HCT116 (cell line): ENCODE measurements at regions not wholly inside any gene's neighbourhood (a gene's known extent, or its start where the extent isn't known, plus 50 kb on each side); places are given as distances from the start of the nearest gene placed in this dataset.

Experiments
- ATAC-seq: fragments of 200-7000 bp; cut with Tn5 transposase; 2 replicates; pipeline ENCODE4 v1.9.1; 2020; ENCODE audit warnings: mild to moderate bottlenecking, moderate library complexity
- BruUV-seq: library from RNA; stranded (reverse); fragments of 400-500 nt; replicated peaks from 2 replicates; lab custom pipeline; 2021; lab: Mats Ljungman, UMichigan
- CTCF ChIA-PET: fragments of 300-600 bp; sonication (Branson Sonifier 250); formaldehyde crosslinking; loops from one replicate; lab custom pipeline; 2021; ENCODE audit warnings: antibody characterized with exemption; lab: Charles Lee
- POLR2A ChIA-PET: fragments of 300-600, 350-600 bp; sonication (Branson Sonifier 250); formaldehyde crosslinking; loops from one replicate; lab custom pipeline; 2021; ENCODE audit warnings: antibody characterized with exemption; lab: Charles Lee
- RAD21 ChIA-PET, 2 experiments: fragments of 300-600 bp; sonication (Branson Sonifier 250); formaldehyde crosslinking; loops; one replicate each; lab custom pipeline; 2023; ENCODE audit warnings: low total read pairs in 2 of 2; ENCODE audit not compliant: uncharacterized antibody in 2 of 2, unreplicated experiment in 2 of 2, low non-redundant PET in 1 of 2; lab: Charles Lee
- DNase-seq: peaks from one replicate; pipeline ENCODE4 v3.0.0-alpha.2; 2010; ENCODE audit warnings: low read depth, low spot score
- H2AFZ ChIP-seq: fragments of 200-600 bp; shearing (Covaris generic), sonication (generic); 2 replicates; pipeline ENCODE4 v1.6.1; 2017; ENCODE audit warnings: low read depth, mixed run types, mixed read lengths, antibody characterized with exemption, low read length; ENCODE audit not compliant: poor library complexity, severe bottlenecking
- H3K27ac ChIP-seq: 2 replicates; pipeline ENCODE4 v1.5.1; 2012; ENCODE audit warnings: low read depth, low read length
- H3K27me3 ChIP-seq: fragments of 200-600 bp; sonication (generic); 2 replicates; pipeline ENCODE4 v1.6.1; 2016; ENCODE audit warnings: mixed run types, low read length, mixed read lengths; ENCODE audit not compliant: insufficient read depth
- H3K36me3 ChIP-seq, 2 experiments: fragments of 200-500 bp in 1 of 2; fragments of 200-600 bp in 1 of 2; sonication (Bioruptor generic) in 1 of 2; sonication (generic) in 1 of 2; 2 replicates each; pipeline versions ENCODE4 v1.5.1 to v1.6.1; 2014 to 2016; ENCODE audit warnings: low read length in 2 of 2, inconsistent platforms in 1 of 2, mixed read lengths in 1 of 2, mixed run types in 1 of 2; ENCODE audit not compliant: insufficient read depth in 2 of 2, control insufficient read depth in 1 of 2
- H3K4me1 ChIP-seq, 2 experiments: fragments of 200-600 bp in 1 of 2; sonication (generic) in 1 of 2; 2 replicates each; pipeline versions ENCODE4 v1.5.1 to v1.6.1; 2012 to 2017; ENCODE audit warnings: low read length in 2 of 2, inconsistent platforms in 1 of 2, mild to moderate bottlenecking in 1 of 2, mixed read lengths in 1 of 2, mixed run types in 1 of 2, moderate library complexity in 1 of 2; ENCODE audit not compliant: insufficient read depth in 2 of 2, control insufficient read depth in 1 of 2
- H3K4me2 ChIP-seq: fragments of 200-600 bp; sonication (generic); 2 replicates; pipeline ENCODE4 v1.6.1; 2017; ENCODE audit warnings: mixed run types, low read length, mixed read lengths
- H3K4me3 ChIP-seq, 2 experiments: fragments of 200-600 bp in 1 of 2; sonication (generic) in 1 of 2; replicated peaks in 1 of 2; 2 replicates each; pipeline ENCODE4 v1.5.1; 2011 to 2016; ENCODE audit warnings: low read length in 2 of 2, control low read depth in 1 of 2, low read depth in 1 of 2, mild to moderate bottlenecking in 1 of 2, mixed read lengths in 1 of 2, mixed run types in 1 of 2
- H3K79me2 ChIP-seq: fragments of 200-600 bp; sonication (generic); 2 replicates; pipeline ENCODE4 v1.6.1; 2017; ENCODE audit warnings: mild to moderate bottlenecking, mixed run types, low read length, moderate library complexity, mixed read lengths; ENCODE audit not compliant: insufficient read depth
- H3K9ac ChIP-seq: fragments of 200-600 bp; sonication (generic); 2 replicates; pipeline ENCODE4 v1.6.1; 2016; ENCODE audit warnings: low read length, mixed read lengths
- H3K9me2 ChIP-seq: fragments of 200-600 bp; sonication (generic), shearing (Covaris generic); 2 replicates; pipeline ENCODE4 v1.6.1; 2017; ENCODE audit warnings: mixed run types, mild to moderate bottlenecking, moderate library complexity; ENCODE audit not compliant: insufficient read depth
- H3K9me3 ChIP-seq, 2 experiments: fragments of 200-500 bp in 1 of 2; fragments of 200-600 bp in 1 of 2; sonication (Bioruptor generic) in 1 of 2; sonication (generic) in 1 of 2; 2 replicates each; pipeline ENCODE4 v1.6.1; 2014 to 2017; ENCODE audit warnings: low read length in 2 of 2, mixed read lengths in 2 of 2, inconsistent platforms in 1 of 2, low read depth in 1 of 2, mild to moderate bottlenecking in 1 of 2, mixed run types in 1 of 2, moderate library complexity in 1 of 2; ENCODE audit not compliant: control insufficient read depth in 1 of 2, insufficient read depth in 1 of 2
- H4K20me1 ChIP-seq: fragments of 200-600 bp; sonication (generic), shearing (Covaris generic); 2 replicates; pipeline ENCODE4 v1.6.1; 2017; ENCODE audit warnings: mixed run types, mild to moderate bottlenecking, moderate library complexity; ENCODE audit not compliant: insufficient read depth
- CBX3 ChIP-seq: IDR thresholded peaks from 2 replicates; pipeline ENCODE4 v1.6.1; 2012; ENCODE audit warnings: low read depth
- CEBPB ChIP-seq: IDR thresholded peaks from 2 replicates; pipeline ENCODE4 v1.6.1; 2012; ENCODE audit warnings: low read depth
- EGR1 ChIP-seq: IDR thresholded peaks from 2 replicates; pipeline ENCODE4 v1.6.1; 2012; ENCODE audit warnings: low read depth
- ELF1 ChIP-seq: IDR thresholded peaks from 2 replicates; pipeline ENCODE4 v1.6.1; 2012; ENCODE audit warnings: low read depth, borderline replicate concordance
- FOSL1 ChIP-seq: IDR thresholded peaks from 2 replicates; pipeline ENCODE4 v1.6.1; 2012; ENCODE audit warnings: low read depth
- POLR2A ChIP-seq: IDR thresholded peaks from 2 replicates; pipeline ENCODE4 v1.7.0; 2011; ENCODE audit warnings: borderline replicate concordance; ENCODE audit not compliant: insufficient read depth, insufficient read length; ENCODE audit errors: extremely low read depth
- POLR2AphosphoS5 ChIP-seq: IDR thresholded peaks from 2 replicates; pipeline ENCODE4 v1.6.1; 2011; ENCODE audit warnings: mild to moderate bottlenecking, low read depth, low read length, moderate library complexity
- SIN3A ChIP-seq: IDR thresholded peaks from 2 replicates; pipeline ENCODE4 v1.6.1; 2012; ENCODE audit warnings: low read depth
- TCF7L2 ChIP-seq: IDR thresholded peaks from 2 replicates; pipeline ENCODE4 v1.7.0; 2011; ENCODE audit warnings: borderline replicate concordance, inconsistent platforms; ENCODE audit not compliant: insufficient read depth, insufficient read length; ENCODE audit errors: extremely low read depth
- YY1 ChIP-seq: IDR thresholded peaks from 2 replicates; pipeline ENCODE4 v1.6.1; 2011; ENCODE audit warnings: low read length, low read depth, moderate library complexity, mild to moderate bottlenecking; ENCODE audit not compliant: insufficient replicate concordance; ENCODE audit errors: extremely low read depth
- ZFX ChIP-seq: fragments of 450-650 bp; IDR thresholded peaks from 2 replicates; pipeline ENCODE4 v1.6.1; 2017
- ZNF274 ChIP-seq: fragments of 200-500 bp; sonication (Bioruptor generic); IDR thresholded peaks from 2 replicates; pipeline ENCODE4 v1.6.1; 2014; ENCODE audit warnings: mild to moderate bottlenecking, low read depth, low read length, inconsistent platforms
- intact Hi-C: fragments of 100-400 bp; cut with micrococcal nuclease; formaldehyde crosslinking; loops from 2 replicates; pipeline ENCODE4 v1.10.0; 2022
- TF ChIP-seq, protein P1 (sequence below): IDR thresholded peaks from 2 replicates; pipeline ENCODE4 v1.6.1; 2012; ENCODE audit warnings: low read depth
- TF ChIP-seq, protein P2 (sequence below): IDR thresholded peaks from 2 replicates; pipeline ENCODE4 v1.6.1; 2011; ENCODE audit warnings: mild to moderate bottlenecking, low read length, moderate library complexity; ENCODE audit not compliant: insufficient replicate concordance; ENCODE audit errors: extremely low read depth
- TF ChIP-seq, protein P3 (sequence below): IDR thresholded peaks from 2 replicates; pipeline ENCODE4 v1.6.1; 2012
- TF ChIP-seq, protein P4 (sequence below): IDR thresholded peaks from 2 replicates; pipeline ENCODE4 v1.6.1; 2012

DNA sequence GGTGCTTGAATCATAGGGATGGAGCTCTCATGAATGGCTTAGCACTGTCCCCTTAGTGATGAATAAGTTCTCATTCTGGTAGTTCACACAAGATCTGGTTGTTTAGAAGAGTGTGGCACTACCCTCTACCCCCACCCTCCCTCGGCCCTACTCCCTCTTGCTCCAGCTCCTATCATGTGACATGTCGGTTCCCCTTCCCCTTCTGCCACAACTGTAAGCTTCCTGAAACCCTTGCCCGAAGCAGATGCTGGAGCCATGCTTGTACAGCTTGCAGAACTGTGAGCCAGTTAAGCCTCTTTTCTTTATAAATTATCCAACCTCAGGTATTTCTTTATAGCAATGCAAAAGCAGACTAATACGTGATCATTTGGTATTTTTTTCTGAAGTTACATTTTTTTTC, 1012.6 kb downstream of the BCL11A start (continued):
- TF ChIP-seq, protein P1, sequence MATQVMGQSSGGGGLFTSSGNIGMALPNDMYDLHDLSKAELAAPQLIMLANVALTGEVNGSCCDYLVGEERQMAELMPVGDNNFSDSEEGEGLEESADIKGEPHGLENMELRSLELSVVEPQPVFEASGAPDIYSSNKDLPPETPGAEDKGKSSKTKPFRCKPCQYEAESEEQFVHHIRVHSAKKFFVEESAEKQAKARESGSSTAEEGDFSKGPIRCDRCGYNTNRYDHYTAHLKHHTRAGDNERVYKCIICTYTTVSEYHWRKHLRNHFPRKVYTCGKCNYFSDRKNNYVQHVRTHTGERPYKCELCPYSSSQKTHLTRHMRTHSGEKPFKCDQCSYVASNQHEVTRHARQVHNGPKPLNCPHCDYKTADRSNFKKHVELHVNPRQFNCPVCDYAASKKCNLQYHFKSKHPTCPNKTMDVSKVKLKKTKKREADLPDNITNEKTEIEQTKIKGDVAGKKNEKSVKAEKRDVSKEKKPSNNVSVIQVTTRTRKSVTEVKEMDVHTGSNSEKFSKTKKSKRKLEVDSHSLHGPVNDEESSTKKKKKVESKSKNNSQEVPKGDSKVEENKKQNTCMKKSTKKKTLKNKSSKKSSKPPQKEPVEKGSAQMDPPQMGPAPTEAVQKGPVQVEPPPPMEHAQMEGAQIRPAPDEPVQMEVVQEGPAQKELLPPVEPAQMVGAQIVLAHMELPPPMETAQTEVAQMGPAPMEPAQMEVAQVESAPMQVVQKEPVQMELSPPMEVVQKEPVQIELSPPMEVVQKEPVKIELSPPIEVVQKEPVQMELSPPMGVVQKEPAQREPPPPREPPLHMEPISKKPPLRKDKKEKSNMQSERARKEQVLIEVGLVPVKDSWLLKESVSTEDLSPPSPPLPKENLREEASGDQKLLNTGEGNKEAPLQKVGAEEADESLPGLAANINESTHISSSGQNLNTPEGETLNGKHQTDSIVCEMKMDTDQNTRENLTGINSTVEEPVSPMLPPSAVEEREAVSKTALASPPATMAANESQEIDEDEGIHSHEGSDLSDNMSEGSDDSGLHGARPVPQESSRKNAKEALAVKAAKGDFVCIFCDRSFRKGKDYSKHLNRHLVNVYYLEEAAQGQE, result no peak
- TF ChIP-seq CBX3 (no peak), EGR1 (no peak), TCF7L2 (no peak), ZFX (no peak)

DNA sequence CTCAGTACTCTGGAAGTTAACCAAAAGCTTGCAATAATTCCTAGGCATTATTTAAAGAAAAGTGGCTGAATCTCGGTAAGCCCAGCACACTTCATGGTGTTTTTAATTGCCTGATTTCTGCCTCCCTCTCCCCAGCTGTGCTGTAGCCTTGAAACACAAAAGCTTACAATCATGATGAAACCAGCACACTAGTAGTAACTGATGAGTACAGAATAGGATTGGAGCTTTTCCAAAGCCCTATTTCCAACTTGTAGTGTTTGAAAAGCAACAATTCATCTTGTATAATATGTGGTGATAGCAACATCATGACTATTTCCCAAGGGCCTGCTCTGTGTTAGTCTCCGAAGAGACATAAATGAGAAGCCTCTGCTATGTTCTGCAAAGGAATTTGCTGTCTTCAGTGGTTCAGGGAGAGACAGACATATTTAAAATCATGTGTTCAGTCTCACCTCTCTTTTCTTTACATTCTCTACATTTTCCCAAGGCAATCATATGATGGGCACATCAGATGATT, 1015.0 kb downstream of the BCL11A start:
- Histone ChIP-seq H4K20me1 (no peaks in the 10 kb centered on the region), H3K4me2 (no peak overlapping the region), H3K36me3 (no peaks in the 10 kb centered on the region), H3K4me3 (no peak overlapping the region), H3K27ac (no peak overlapping the region), H3K79me2 (no peaks in the 10 kb centered on the region), H3K9me3 (peaks cover 0 to 4% of the 10 kb centered on the region in 2 experiments; a peak in 2 of 4 replicates), H3K4me1 (no peaks in the 10 kb centered on the region), H2AFZ (no peak overlapping the region), H3K9me2 (no peaks in the 10 kb centered on the region), H3K27me3 (no peaks in the 10 kb centered on the region), H3K9ac (no peak overlapping the region)
- CTCF ChIA-PET, result no interaction called here
- POLR2A ChIA-PET, result no interaction called here
- no TSS peak for BruUV-seq
- RAD21 ChIA-PET, result no interaction called here
- intact Hi-C loops, result no loop called here
- DNase-seq, result no peak
- no peak for ATAC-seq
- no peak for TF ChIP-seq POLR2A
- TF ChIP-seq, protein P2, sequence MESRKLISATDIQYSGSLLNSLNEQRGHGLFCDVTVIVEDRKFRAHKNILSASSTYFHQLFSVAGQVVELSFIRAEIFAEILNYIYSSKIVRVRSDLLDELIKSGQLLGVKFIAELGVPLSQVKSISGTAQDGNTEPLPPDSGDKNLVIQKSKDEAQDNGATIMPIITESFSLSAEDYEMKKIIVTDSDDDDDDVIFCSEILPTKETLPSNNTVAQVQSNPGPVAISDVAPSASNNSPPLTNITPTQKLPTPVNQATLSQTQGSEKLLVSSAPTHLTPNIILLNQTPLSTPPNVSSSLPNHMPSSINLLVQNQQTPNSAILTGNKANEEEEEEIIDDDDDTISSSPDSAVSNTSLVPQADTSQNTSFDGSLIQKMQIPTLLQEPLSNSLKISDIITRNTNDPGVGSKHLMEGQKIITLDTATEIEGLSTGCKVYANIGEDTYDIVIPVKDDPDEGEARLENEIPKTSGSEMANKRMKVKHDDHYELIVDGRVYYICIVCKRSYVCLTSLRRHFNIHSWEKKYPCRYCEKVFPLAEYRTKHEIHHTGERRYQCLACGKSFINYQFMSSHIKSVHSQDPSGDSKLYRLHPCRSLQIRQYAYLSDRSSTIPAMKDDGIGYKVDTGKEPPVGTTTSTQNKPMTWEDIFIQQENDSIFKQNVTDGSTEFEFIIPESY, result no peak
- no peak for TF ChIP-seq CBX3
- TF ChIP-seq SIN3A, result no peak
- no peak for TF ChIP-seq ELF1
- no peak for TF ChIP-seq ZFX
- TF ChIP-seq, protein P3, sequence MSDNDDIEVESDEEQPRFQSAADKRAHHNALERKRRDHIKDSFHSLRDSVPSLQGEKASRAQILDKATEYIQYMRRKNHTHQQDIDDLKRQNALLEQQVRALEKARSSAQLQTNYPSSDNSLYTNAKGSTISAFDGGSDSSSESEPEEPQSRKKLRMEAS, result no peak
- no peak for TF ChIP-seq POLR2AphosphoS5
- TF ChIP-seq, protein P1, result no peak
- no peak for TF ChIP-seq YY1
- TF ChIP-seq, protein P4, sequence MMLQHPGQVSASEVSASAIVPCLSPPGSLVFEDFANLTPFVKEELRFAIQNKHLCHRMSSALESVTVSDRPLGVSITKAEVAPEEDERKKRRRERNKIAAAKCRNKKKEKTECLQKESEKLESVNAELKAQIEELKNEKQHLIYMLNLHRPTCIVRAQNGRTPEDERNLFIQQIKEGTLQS, result no peak
- no peak for TF ChIP-seq CEBPB
- no peak for TF ChIP-seq EGR1
- TF ChIP-seq FOSL1, result no peak
- TF ChIP-seq ZNF274, result no peak
